Testis (tissue), 2 donors: ENCODE measurements at regions not wholly inside any gene's neighbourhood (a gene's known extent, or its start where the extent isn't known, plus 50 kb on each side); places are given as distances from the start of the nearest gene placed in this dataset.

Experiments used
- DNase-seq: peaks from one replicate; pipeline ENCODE4 v3.0.0-alpha.2; 2019
- H3K27ac ChIP-seq, 2 donors: fragments of 200-600 bp; sonication (generic); one replicate each; pipeline ENCODE4 v1.5.1; 2019
- H3K27me3 ChIP-seq: fragments of 200-600 bp; sonication (generic); one replicate; pipeline ENCODE4 v1.5.1; 2019
- H3K36me3 ChIP-seq: fragments of 200-600 bp; sonication (generic); one replicate; pipeline ENCODE4 v1.5.1; 2017; ENCODE audit warnings: low read depth; ENCODE audit errors: missing control alignments
- H3K4me1 ChIP-seq: fragments of 200-600 bp; sonication (generic); one replicate; pipeline ENCODE4 v1.5.1; 2019
- H3K4me3 ChIP-seq, 2 donors: fragments of 200-600 bp; sonication (generic); one replicate each; pipeline ENCODE4 v1.5.1; 2017 to 2019
- H3K9me3 ChIP-seq: fragments of 200-600 bp; sonication (generic); one replicate; pipeline ENCODE4 v1.5.1; 2017
- CTCF ChIP-seq, 3 experiments: fragments of 450-650 bp in 2 of 3; fragments of 200-600 bp in 1 of 3; sonication (generic) in 1 of 3; IDR thresholded peaks; one replicate each; pipeline ENCODE4 v1.5.1; 2016 to 2019; ENCODE audit warnings: antibody characterized with exemption in 3 of 3, mild to moderate bottlenecking in 2 of 3, moderate library complexity in 1 of 3
- POLR2A ChIP-seq: fragments of 450-650 bp; IDR thresholded peaks from one replicate; pipeline ENCODE4 v1.6.1; 2017; ENCODE audit warnings: antibody characterized with exemption, mild to moderate bottlenecking, moderate library complexity
- WGBS, 2 donors: methylation state at CpG; one replicate each; pipeline ENCODE4 v1.1.5; 2018; 5-methylcytosine and 5-hydroxymethylcytosine counted together
- intact Hi-C: fragments of 100-400 bp; cut with DNase I; formaldehyde crosslinking; loops from one replicate; pipeline ENCODE4 v1.15.1; 2023; ENCODE audit warnings: low total_unique reads

DNA sequence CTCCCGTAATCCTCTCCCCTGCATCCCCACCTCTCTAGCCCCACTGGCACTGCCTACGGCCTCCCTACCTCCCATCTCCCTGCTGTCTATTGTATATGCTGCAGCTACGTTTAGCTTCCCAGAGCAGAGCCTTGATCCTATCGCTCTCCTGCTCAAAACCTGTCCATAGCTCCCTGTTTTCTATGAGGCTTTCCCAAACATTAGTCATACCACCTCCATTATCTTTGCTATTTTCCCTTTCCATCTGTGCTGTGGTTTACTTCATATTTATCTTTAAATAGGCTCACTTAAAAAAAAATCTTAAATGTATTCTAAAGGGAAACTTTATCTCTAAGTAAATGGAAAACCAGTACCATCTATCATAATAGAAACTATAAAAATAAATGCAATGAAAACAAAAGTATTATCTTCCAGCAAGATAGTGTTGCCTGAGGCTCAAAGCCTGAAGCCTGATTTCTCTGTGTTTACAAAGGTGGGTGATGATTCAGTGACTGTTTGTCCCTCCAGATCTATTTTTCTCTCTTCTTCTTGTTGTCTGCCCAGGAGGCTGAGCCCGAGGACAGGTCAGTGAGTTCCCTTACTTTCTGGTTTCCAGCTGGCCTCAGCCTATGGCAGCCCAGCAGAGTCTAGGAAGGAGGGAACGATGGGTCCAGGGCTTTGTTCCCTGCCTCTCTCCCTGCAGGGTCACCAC, 397.1 kb upstream of the CFAP20DC start:
- no peaks in the 10 kb centered on the region for H3K36me3 ChIP-seq
- intact Hi-C loops: no loop called here
- H3K27me3 ChIP-seq: no peaks in the 10 kb centered on the region
- H3K4me3 ChIP-seq: no peak overlapping the region
- 77 to 86% methylated on average over 6 of the region's 6 CpGs for WGBS, 2 donors
- H3K9me3 ChIP-seq: no peaks in the 10 kb centered on the region
- no peaks in the 10 kb centered on the region for H3K4me1 ChIP-seq
- no peak overlapping the region for H3K27ac ChIP-seq
- DNase-seq: no peak
- TF ChIP-seq CTCF (IDR thresholded peaks at IDR 0.05) (no peak), POLR2A (no peak)

DNA sequence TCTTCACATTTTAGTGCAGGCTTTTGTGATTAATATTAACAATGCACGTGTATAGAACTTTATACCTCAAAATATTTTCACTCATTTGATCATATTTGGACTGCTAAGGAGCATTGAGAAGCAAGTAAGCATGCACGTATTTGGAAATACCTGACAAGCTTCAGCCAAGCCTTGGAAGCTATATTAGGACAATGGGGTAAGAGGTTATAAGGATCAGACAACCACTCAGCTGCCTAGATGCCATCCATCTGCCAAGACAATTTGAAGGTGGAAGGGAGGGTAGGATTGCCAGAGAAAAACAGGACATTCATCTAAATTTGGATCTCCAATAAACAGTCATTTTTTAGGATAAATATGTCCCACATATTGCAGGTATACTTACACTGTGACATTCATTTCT, 394.9 kb upstream of the CFAP20DC start:
- TF ChIP-seq CTCF (IDR thresholded peaks at IDR 0.05) (no peak), POLR2A (no peak)
- Histone ChIP-seq H3K36me3 (no peaks in the 10 kb centered on the region), H3K4me3 (no peak overlapping the region), H3K27me3 (no peaks in the 10 kb centered on the region), H3K4me1 (no peaks in the 10 kb centered on the region), H3K27ac (no peak overlapping the region), H3K9me3 (no peaks in the 10 kb centered on the region)
- no peak for DNase-seq
- intact Hi-C loops: no loop called here
- 91% methylated on average over 2 of the region's 2 CpGs for WGBS, 2 donors

GRCh38 chr3:59444294-59444671, 394.5 kb upstream of the CFAP20DC start:
- Histone ChIP-seq H3K4me3 (no peak overlapping the region), H3K27me3 (no peaks in the 10 kb centered on the region), H3K27ac (no peak overlapping the region), H3K4me1 (no peaks in the 10 kb centered on the region), H3K9me3 (no peaks in the 10 kb centered on the region), H3K36me3 (no peaks in the 10 kb centered on the region)
- intact Hi-C loops: no loop called here
- DNase-seq: no peak
- TF ChIP-seq POLR2A (no peak), CTCF (IDR thresholded peaks at IDR 0.05) (no peak)
- 83 to 90% methylated on average over 1 of the region's 1 CpG for WGBS, 2 donors

DNA sequence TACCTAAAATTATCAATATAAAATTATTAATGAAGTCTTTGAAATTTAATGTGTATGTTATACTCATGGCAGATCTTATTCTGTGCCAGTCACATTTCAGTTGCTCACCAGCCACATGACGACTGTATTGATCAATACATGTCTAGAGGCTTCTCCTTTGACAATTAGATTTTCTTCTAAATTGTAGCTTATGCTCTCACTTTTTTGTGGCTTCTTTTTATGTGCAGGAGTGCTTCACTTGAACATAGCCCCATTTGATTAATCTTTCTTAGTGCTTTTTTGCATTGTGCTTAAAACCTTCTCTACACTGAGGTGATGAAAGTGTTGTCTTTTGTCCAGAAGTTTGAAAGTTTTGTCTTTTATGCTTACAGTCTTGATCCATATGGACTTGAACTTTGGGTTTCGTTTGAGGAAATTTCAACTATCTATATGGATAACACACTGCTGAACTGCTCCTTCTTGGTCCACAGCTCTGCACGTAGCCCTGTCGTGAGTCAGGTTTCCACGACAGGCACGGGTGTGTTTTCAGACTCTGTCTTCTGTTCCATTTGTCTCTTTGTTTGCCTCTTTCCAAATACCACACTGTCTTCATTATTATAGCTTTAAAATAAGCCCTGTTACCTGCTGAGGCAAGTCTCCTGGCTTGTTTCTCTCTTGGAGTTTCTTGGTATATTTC, 393.9 kb upstream of the CFAP20DC start:
- WGBS, 2 donors: 84 to 89% methylated on average over 6 of the region's 6 CpGs
- Histone ChIP-seq H3K9me3 (no peaks in the 10 kb centered on the region), H3K4me1 (no peaks in the 10 kb centered on the region), H3K27me3 (no peaks in the 10 kb centered on the region), H3K4me3 (no peak overlapping the region), H3K36me3 (no peaks in the 10 kb centered on the region), H3K27ac (no peak overlapping the region)
- no peak for DNase-seq
- TF ChIP-seq POLR2A: no peak
- no peak for TF ChIP-seq CTCF (IDR thresholded peaks at IDR 0.05)
- intact Hi-C loops: no loop called here

- Histone ChIP-seq H3K27me3 (no peaks in the 10 kb centered on the region), H3K36me3 (no peaks in the 10 kb centered on the region), H3K4me3 (no peak overlapping the region), H3K9me3 (no peaks in the 10 kb centered on the region), H3K4me1 (no peaks in the 10 kb centered on the region), H3K27ac (no peak overlapping the region)
- TF ChIP-seq POLR2A: no peak
- no peak for TF ChIP-seq CTCF (IDR thresholded peaks at IDR 0.05)
- DNase-seq: no peak
- intact Hi-C loops: no loop called here
- WGBS, 2 donors: 65 to 72% methylated on average over 6 of the region's 6 CpGs
Observed at GRCh38 chr3:59442046-59442445, 392.2 kb upstream of the CFAP20DC start.
